PC-9 (cell line): ENCODE measurements at regions not wholly inside any gene's neighbourhood (a gene's known extent, or its start where the extent isn't known, plus 50 kb on each side); places are given as distances from the start of the nearest gene placed in this dataset.

Experiments
- BruUV-seq: library from RNA; stranded (reverse); fragments of 400-500 nt; replicated peaks from 2 replicates; lab custom pipeline; 2021; lab: Mats Ljungman, UMichigan
- CTCF ChIA-PET: fragments of 300-600 bp; sonication (Branson Sonifier 250); formaldehyde crosslinking; loops from one replicate; lab custom pipeline; 2022; ENCODE audit warnings: antibody characterized with exemption; lab: Charles Lee
- POLR2A ChIA-PET: fragments of 300-600 bp; sonication (Branson Sonifier 250); formaldehyde crosslinking; loops from one replicate; lab custom pipeline; 2022; ENCODE audit warnings: antibody characterized with exemption; ENCODE audit not compliant: unreplicated experiment; lab: Charles Lee
- DNase-seq, 2 experiments: peaks; one replicate each; pipeline versions ENCODE4 v3.0.0 to v3.0.0-alpha.2; 2015 to 2022; ENCODE audit warnings: mixed read lengths in 1 of 2
- H2AFZ ChIP-seq: fragments of 200-600 bp; sonication (generic); 2 replicates; pipeline ENCODE4 v1.8.1; 2017; ENCODE audit warnings: antibody characterized with exemption
- H3F3A ChIP-seq: fragments of 200-600 bp; sonication (generic); 2 replicates; pipeline ENCODE4 v1.8.1; 2017; ENCODE audit warnings: antibody characterized with exemption, mild to moderate bottlenecking, low read depth; ENCODE audit not compliant: insufficient read depth
- H3K27ac ChIP-seq: fragments of 200-600 bp; sonication (generic); 2 replicates; pipeline ENCODE4 v1.6.1; 2016; ENCODE audit warnings: mixed run types
- H3K27me3 ChIP-seq: fragments of 200-600 bp; sonication (generic); 2 replicates; pipeline ENCODE4 v1.6.1; 2016; ENCODE audit warnings: low read depth, mixed run types; ENCODE audit not compliant: insufficient read depth
- H3K36me3 ChIP-seq: fragments of 200-600 bp; sonication (generic); 2 replicates; pipeline ENCODE4 v1.6.1; 2016; ENCODE audit warnings: low read depth, mixed run types
- H3K4me1 ChIP-seq: fragments of 200-600 bp; sonication (generic); replicated peaks from 2 replicates; pipeline ENCODE4 v1.6.1; 2016; ENCODE audit warnings: mixed run types; ENCODE audit not compliant: insufficient read depth
- H3K4me2 ChIP-seq: fragments of 200-600 bp; sonication (generic); 2 replicates; pipeline ENCODE4 v1.6.1; 2017; ENCODE audit warnings: mixed run types
- H3K4me3 ChIP-seq: fragments of 200-600 bp; sonication (generic); 2 replicates; pipeline ENCODE4 v1.6.1; 2016; ENCODE audit warnings: mixed run types
- H3K79me2 ChIP-seq: fragments of 200-600 bp; sonication (generic); 2 replicates; pipeline ENCODE4 v1.6.1; 2017; ENCODE audit warnings: low read depth, mixed run types
- H3K9me2 ChIP-seq: fragments of 200-600 bp; sonication (generic); 2 replicates; pipeline ENCODE4 v1.8.1; 2017; ENCODE audit warnings: mild to moderate bottlenecking; ENCODE audit not compliant: insufficient read depth
- H3K9me3 ChIP-seq: fragments of 200-600 bp; sonication (generic); 2 replicates; pipeline ENCODE4 v1.8.1; 2016; ENCODE audit warnings: low read depth; ENCODE audit not compliant: insufficient read depth
- H4K20me1 ChIP-seq: fragments of 200-600 bp; sonication (generic); 2 replicates; pipeline ENCODE4 v1.8.1; 2017; ENCODE audit not compliant: insufficient read depth
- EZH2 ChIP-seq: fragments of 200-600 bp; sonication (generic); IDR thresholded peaks from 2 replicates; pipeline ENCODE4 v1.8.0; 2017; ENCODE audit warnings: antibody characterized with exemption, low read depth
- intact Hi-C: fragments of 100-400 bp; cut with micrococcal nuclease; formaldehyde crosslinking; loops from one replicate; pipeline ENCODE4 v1.10.0; 2022; ENCODE audit not compliant: unreplicated experiment
- TF ChIP-seq, protein P1 (sequence below): fragments of 200-600 bp; sonication (generic); conservative IDR thresholded peaks from 2 replicates; pipeline ENCODE4 v1.6.1; 2017; ENCODE audit warnings: mixed run types, antibody characterized with exemption, mild to moderate bottlenecking, moderate library complexity

- H2AFZ ChIP-seq, result no peak overlapping the region
- no TSS peak for BruUV-seq
- H3K4me2 ChIP-seq, result no peak overlapping the region
- H3K27ac ChIP-seq, result no peak overlapping the region
- H4K20me1 ChIP-seq, result no peaks in the 10 kb centered on the region
- H3K9me3 ChIP-seq, result no peaks in the 10 kb centered on the region
- no peaks in the 10 kb centered on the region for H3K79me2 ChIP-seq
- H3K4me1 ChIP-seq, result no peaks in the 10 kb centered on the region
- intact Hi-C loops, result no loop called here
- no peak for TF ChIP-seq EZH2
- TF ChIP-seq, protein P1, sequence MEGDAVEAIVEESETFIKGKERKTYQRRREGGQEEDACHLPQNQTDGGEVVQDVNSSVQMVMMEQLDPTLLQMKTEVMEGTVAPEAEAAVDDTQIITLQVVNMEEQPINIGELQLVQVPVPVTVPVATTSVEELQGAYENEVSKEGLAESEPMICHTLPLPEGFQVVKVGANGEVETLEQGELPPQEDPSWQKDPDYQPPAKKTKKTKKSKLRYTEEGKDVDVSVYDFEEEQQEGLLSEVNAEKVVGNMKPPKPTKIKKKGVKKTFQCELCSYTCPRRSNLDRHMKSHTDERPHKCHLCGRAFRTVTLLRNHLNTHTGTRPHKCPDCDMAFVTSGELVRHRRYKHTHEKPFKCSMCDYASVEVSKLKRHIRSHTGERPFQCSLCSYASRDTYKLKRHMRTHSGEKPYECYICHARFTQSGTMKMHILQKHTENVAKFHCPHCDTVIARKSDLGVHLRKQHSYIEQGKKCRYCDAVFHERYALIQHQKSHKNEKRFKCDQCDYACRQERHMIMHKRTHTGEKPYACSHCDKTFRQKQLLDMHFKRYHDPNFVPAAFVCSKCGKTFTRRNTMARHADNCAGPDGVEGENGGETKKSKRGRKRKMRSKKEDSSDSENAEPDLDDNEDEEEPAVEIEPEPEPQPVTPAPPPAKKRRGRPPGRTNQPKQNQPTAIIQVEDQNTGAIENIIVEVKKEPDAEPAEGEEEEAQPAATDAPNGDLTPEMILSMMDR, result no peak
- no peaks in the 10 kb centered on the region for H3K36me3 ChIP-seq
- H3K4me3 ChIP-seq, result no peak overlapping the region
- no peaks in the 10 kb centered on the region for H3F3A ChIP-seq
- CTCF ChIA-PET, result no interaction called here
- no peaks in the 10 kb centered on the region for H3K9me2 ChIP-seq
- POLR2A ChIA-PET, result no interaction called here
- no peak for DNase-seq
- H3K27me3 ChIP-seq, result peaks cover 14% of the 10 kb centered on the region
Observed at GRCh38 chr10:129179245-129179971, 287.6 kb upstream of the MGMT start.

DNA sequence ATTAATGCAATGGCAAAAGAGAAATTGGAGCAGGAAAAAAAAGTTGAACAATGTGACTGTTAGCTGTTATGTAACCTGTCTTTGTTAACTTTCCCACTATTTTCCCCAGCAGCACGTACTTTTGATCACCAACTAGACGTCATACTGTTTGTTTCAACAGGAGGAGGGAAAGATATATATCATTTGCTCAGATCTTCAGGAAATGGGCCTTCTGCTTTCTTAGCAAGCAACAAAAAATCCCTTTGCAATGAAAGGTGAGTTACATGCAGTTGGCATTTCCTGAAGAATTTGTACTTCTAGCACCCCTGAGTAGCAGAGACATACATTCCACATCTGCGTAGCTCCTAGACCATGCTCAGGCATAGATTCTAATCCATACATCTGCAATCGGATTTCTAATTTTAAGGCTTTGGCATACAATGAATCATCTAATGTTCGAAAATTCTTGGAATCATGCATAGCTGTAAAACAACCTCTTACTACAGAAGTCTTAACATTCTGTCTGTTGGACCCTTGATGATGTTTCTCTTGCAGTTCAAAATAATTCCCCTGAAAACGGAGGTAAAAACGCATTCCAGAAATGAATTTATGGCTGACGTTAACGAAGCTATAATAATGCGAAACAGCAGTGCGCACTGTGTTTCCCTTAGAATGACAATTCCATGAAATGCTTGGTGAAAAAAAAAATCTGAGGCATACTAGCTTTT is 286.9 kb upstream of the MGMT start:
- Histone ChIP-seq H3K9me3 (no peaks in the 10 kb centered on the region), H3K4me2 (no peak overlapping the region), H3K36me3 (no peaks in the 10 kb centered on the region), H3K4me3 (no peak overlapping the region), H2AFZ (no peak overlapping the region), H3F3A (no peaks in the 10 kb centered on the region), H3K4me1 (no peaks in the 10 kb centered on the region), H3K79me2 (no peaks in the 10 kb centered on the region), H4K20me1 (no peaks in the 10 kb centered on the region), H3K9me2 (no peaks in the 10 kb centered on the region), H3K27ac (no peak overlapping the region), H3K27me3 (peaks cover 12% of the 10 kb centered on the region)
- CTCF ChIA-PET, result no interaction called here
- POLR2A ChIA-PET, result interaction anchor here (0.7 kb wide), 1 partner anchor 376 kb away, joined by 3 read pairs; no protein-coding TSS in a partner anchor
- DNase-seq, result no peak
- intact Hi-C loops, result no loop called here
- no peak for TF ChIP-seq EZH2
- TF ChIP-seq, protein P1, result no peak
- BruUV-seq, result no TSS peak

DNA sequence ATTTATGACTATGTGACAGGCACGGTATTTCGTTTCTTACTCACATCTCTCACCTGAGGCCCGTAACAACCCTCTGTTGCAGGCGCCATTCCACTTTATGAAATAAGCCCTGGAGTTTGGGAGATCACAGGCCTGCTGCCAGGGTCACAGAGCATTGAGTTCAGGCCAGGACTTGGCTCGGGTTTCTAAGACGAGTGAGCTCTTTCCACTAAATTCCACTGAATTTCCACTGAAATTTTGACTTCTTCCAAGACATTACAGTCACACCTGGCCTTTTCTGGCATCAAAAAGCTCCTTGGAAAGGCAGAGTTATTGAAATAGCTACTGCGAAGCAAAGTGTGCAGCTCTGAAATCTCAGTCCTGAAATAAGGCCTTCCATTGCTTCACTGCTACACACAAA is 282.8 kb upstream of the MGMT start:
- H3K4me2 ChIP-seq, result no peak overlapping the region
- intact Hi-C loops, result no loop called here
- H3K27me3 ChIP-seq, result no peaks in the 10 kb centered on the region
- POLR2A ChIA-PET, result no interaction called here
- no peaks in the 10 kb centered on the region for H3K36me3 ChIP-seq
- no peaks in the 10 kb centered on the region for H4K20me1 ChIP-seq
- TF ChIP-seq, protein P1, result no peak
- no peak for TF ChIP-seq EZH2
- BruUV-seq, result no TSS peak
- no peaks in the 10 kb centered on the region for H3K4me1 ChIP-seq
- H2AFZ ChIP-seq, result no peak overlapping the region
- H3K79me2 ChIP-seq, result no peaks in the 10 kb centered on the region
- no peaks in the 10 kb centered on the region for H3F3A ChIP-seq
- H3K27ac ChIP-seq, result no peak overlapping the region
- CTCF ChIA-PET, result no interaction called here
- H3K9me2 ChIP-seq, result no peaks in the 10 kb centered on the region
- H3K4me3 ChIP-seq, result no peak overlapping the region
- no peaks in the 10 kb centered on the region for H3K9me3 ChIP-seq
- no peak for DNase-seq
